Sciatic nerve (tissue), 2 donors: ENCODE measurements at regions not wholly inside any gene's neighbourhood (a gene's known extent, or its start where the extent isn't known, plus 50 kb on each side); places are given as distances from the start of the nearest gene placed in this dataset.
A peak's percentile ranks its signal among the peaks of the same experiment; 100 is the strongest.

Experiments used
- ATAC-seq: fragments of 200-7000 bp; cut with Tn5 transposase; one replicate; pipeline ENCODE4 v1.9.1; 2020; ENCODE audit warnings: mild to moderate bottlenecking, moderate library complexity
- DNase-seq: peaks from one replicate; pipeline ENCODE4 v3.0.0-alpha.2; 2020; ENCODE audit warnings: low spot score
- intact Hi-C: fragments of 100-400 bp; cut with DNase I; formaldehyde crosslinking; loops from one replicate; pipeline ENCODE4 v1.14.2; 2022
- donor health status: DM: no; HTN: no; CAD: no.
- donor health status: DM: no; HTN: no; CAD: no.

DNA sequence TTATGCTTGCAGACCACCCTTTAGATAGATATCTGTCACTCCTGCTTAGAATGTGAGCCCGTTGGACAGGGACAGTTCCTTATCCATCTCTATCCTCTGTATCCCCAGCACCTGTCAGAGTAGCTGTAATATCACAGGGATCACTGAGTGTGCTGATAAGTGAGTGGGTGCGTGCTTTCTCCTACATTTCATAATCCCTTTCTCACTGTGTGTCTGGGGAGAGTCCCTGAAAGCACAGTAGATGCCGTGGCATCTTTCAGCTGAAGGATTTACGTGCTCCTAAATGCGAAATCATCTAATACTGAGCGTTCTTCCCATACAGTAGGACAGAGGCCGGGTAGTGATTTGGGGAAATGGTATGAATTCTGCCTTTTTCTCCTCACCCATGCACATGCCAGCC, 198.9 kb upstream of the SASH1 start:
- intact Hi-C loops = no loop called here
- ATAC-seq (no peak), DNase-seq (no peak)

DNA sequence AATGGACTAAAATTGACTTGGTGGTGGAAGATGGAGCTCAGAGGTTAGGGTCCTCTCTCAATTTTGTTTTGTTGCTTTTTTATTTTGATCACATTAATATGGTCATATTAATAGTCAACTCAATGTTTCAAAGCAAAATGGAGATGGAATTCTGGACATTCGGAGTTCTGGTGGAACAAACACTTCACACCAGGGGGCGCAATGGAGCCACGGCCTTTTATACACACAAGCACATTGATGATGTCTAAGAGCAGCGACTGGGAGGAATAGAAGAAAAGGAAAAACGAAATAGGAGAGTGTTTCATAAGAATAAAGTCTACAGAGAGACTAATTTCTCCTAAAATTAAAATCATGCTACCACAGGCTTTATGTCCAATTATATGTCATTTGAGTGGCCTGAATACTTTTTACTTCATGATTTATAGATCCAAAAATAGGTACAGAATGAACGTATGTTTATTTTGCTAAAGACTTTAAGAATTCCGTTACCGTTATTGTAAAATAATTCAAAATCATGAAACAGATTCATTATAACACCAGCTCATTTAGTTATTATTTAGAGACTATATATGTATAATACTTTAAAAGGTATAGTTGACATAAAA, 197.6 kb upstream of the SASH1 start:
- ATAC-seq (peak; percentile 76), DNase-seq (peak; percentile 89)
- intact Hi-C loops = no loop called here

DNA sequence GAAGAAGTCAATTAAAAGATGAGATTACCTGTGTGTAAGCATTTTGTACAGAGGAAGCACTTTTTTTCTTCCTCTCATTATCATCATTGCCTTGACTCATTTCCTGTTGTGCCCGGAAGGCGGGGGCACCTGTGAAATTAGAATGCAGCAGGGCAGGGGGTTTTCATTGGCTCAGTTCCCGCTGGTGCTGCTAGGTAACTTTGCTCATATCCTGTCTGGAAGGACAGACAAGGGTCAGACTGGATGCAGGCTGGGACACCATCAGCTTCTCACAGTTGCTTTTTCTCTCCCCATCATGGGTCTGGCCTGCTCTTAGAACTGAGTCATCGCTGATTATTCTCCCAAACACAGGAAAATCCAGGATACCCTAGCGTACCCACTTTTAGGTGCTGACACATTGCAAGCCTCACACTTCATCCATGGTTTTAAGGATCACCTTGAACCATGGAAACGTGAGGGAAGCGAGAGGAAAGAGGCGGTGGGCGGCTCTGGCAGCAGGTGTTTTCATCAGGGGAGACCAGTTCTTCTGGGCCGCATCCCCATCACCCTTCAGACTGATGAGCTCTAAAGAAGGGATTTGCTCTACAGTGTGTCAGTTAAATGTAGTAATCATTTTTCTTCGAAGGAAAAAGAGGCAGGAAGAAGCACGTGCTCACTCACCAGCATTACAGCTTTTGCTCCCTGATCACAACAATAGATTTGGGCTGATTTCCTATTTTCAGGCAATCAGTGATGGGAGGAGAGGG, 195.7 kb upstream of the SASH1 start:
- intact Hi-C loops = no loop called here
- ATAC-seq (no peak), DNase-seq (no peak)

DNA sequence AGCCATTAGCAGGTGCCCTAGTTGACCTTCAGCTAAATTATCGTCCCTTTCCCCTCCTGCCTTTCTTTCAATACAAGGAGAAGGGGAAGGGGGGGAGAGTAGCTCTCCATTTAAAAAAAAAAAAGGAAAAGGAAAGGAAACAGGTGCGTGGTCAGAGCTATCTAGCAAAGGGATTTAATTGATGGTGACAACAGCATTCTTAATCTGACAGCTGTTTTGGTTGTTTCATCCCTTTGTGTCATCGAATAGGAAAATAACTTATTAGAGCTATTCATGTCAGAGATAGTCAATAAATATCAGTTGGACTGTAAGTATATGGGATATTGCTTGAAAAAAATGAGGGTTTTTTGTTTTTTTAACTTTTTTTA, 195.2 kb upstream of the SASH1 start:
- no peak for ATAC-seq
- intact Hi-C loops = no loop called here
- DNase-seq = no peak

DNA sequence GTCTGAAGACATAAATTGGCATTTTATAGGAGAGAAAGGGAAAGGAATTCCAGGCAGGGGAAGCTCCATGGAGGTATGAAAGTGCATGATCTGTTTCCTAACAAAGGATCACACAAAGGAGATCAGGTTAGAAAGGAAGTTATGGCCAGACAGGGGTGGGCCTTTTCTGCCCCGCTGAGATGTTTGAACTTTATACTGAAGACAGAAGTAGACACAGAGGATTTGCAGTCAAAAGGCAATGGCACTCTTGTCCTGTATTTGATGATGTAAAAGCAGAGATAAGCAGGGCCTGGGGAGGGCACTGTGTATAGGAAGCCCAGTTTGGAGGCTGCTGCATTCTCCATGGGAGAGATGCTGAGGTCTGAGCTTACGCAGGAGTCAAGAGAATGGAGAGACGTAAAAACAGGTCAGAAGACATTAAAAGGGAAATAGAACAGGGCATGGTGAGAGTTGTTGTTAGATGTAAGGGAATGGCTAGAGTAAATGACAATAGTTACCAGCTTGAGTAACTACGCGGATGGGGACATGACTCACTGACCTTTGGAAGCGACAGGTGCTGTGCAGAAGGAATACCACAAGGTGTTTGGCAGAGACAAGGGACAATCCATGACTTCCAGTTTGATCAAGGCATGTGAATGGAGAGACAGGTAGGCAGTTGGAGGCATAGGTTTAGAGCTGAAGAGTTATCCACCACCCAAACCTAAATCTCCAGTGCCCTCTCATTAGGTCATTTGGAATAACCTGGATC, 190.6 kb upstream of the SASH1 start:
- no peak for ATAC-seq
- intact Hi-C loops = no loop called here
- DNase-seq = no peak

DNA sequence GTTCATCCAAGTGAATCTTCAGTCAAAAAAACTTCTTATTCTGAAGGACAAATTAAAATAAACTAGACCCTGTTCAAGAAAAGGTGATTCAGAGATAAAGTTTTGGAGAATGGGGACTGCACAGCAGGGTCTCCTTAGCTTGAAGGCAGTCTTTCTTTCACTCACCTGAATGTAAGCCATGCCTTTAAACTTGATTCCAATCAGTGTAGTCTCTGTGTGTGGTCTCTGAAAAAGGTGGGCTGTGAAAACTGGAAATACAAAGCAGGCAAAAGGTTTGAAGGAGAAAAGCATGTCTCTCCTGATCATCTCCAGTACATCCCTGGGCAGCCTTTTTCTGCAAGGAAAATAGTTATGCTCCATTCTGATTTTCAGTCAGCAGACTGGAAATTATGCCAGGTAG, 188.0 kb upstream of the SASH1 start:
- intact Hi-C loops = no loop called here
- ATAC-seq (no peak), DNase-seq (no peak)

DNA sequence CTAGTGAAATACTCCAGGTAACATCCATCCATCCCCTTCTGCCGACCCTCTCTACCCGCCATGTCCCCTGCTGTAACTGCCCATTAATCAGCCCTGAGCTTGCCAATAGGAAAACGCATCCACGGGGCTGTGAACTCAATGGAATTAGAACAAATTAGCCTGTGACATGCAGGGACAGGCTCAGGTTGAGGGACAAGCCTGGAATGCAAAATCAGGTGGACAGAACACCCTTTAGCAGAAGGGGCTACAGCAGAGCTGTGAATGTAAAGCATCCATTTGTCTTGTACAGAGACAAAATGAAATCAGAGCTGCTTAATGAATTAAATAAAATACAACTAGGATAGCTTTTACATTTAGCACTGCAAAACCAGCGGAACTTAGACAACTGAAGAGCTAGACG, 187.3 kb upstream of the SASH1 start:
- DNase-seq (no peak), ATAC-seq (no peak)
- intact Hi-C loops = no loop called here

DNA sequence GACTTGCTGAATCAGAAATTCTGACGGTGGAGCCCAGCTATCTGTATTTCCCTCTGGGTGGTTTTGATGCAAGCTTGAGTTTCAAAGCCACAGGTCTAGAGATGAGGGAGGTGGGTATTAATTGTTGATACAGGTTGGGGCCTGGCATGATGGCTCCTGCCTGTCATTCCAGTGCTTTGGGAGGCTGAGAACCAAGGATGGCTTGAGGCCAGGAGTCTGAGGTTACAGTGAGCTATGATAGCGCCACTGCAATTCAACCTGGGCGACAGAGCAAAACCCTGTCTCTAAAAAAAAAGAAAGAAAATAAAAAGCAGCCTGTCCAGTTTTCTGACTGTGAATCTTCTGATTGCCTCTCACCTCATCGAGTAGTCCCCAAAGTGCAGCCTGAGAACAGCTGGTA, 184.8 kb upstream of the SASH1 start:
- intact Hi-C loops = no loop called here
- no peak for ATAC-seq

DNA sequence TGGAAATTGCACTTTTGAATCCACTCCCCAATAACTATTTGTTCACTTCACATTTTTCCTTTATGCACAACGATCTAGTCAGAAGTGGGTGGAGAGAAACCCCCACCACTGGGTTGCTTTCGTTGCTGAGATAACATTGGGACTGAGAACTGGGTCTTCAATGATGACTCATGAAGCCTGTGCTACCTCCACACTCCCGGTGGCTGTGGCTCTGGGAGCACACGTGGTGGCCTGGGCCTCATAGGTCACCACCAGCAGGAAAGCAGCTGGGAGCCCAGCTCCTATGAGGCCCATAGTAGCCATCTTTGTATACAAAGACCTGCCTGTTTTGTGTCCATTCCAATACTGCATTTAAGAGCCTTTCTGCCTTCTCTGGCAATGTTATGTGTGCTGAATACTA, 178.0 kb upstream of the SASH1 start:
- intact Hi-C loops = loop anchor here (5.0 kb wide), 1 partner anchor 657 kb away; the partner anchor contains the start of gene SAMD5

More for the DNA sequence above, 184.8 kb upstream of the SASH1 start:
- no peak for DNase-seq

DNA sequence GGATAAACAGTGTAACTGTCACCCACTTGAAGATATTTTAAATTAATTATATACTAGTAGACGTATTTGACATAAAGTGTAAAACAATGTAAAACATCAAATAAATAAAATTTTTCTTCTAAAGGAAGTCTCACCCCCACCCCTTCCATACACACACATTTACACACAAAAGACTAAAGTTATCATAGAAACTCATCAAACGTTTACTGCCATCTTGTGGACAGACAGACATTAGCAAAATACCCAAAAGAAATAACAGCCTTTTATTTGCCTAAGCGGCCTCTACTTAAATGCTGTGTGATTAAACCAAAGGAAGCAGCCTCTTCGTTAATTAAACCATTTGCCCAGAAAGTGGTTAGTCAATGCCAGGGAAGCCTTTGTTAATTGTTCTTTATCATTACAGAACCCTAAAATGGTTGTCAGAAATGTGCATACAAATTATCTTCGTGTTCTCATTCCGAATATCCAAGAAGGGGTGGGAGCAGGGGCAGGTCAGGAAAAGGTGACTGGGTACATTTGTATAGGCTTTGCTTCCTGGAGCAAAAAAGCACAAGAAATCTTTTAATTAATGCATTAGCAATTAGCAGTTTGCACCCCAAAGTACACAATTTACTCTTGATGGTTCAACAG, 176.2 kb upstream of the SASH1 start:
- ATAC-seq (peak; percentile 61), DNase-seq (no peak)
- intact Hi-C loops = loop anchor here (5.0 kb wide), 1 partner anchor 659 kb away; the partner anchor contains the start of gene SAMD5

More for the DNA sequence above, 178.0 kb upstream of the SASH1 start:
- DNase-seq = no peak
- ATAC-seq = no peak

DNA sequence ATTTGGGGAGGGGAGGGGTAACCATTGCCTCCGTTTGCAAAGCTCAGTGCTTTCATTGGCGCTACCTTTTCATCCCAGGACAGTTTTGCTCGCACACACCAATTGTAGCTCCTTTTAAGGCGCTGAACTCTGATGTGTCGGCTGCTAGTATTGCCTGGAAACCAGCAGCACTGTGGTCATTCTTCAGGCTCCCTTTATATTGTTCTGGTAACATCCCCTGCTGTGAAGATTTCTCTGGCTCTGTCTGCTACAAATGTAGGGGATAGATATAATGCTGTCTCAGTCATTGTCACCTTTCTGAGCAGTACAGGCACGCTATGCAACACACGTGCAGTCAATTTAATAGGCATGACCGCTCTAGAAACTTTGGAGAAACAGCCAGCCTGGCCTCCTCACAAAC, 172.9 kb upstream of the SASH1 start:
- no peak for ATAC-seq
- no peak for DNase-seq
- intact Hi-C loops = loop anchor here (5.0 kb wide), 1 partner anchor 662 kb away; the partner anchor contains the start of gene SAMD5

DNA sequence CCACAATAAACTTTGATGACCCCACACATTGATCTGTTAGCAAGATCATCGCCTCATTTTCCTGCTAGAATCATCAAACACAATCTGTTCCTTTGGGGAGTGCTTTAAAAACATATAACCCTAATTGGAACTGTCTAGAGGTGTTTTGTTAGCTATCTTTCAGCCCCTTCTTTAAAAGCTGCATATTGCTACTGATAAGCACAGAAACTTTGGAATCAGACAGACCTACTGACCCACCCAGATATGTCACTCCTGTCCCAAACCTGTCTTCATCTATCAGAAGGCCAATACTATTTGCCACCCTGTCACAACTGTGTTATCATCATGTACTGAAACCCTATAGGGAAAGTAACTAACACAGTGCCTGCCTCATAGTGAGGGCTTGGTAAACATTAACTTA, 172.4 kb upstream of the SASH1 start:
- intact Hi-C loops = no loop called here
- DNase-seq (no peak), ATAC-seq (no peak)

DNA sequence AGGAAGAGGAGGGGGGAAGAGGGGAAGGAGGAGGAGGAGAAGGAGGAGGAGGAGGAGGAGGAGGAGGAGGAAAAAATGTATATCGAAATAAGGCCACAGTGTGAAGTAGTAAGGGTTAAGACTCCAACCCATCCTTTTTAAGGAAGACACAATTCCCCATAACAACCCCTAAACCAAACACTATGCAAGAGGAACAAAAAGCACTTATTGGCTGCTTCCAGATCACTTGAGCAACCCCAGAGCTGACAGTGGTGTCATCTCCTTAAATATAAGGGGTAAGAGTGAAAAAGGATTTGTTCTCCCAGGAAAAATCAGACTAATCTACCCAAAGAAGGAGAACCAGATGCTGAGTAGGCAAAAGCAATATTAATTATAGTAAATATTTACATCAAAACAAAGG, 169.1 kb upstream of the SASH1 start:
- intact Hi-C loops = no loop called here
- ATAC-seq (no peak), DNase-seq (no peak)

DNA sequence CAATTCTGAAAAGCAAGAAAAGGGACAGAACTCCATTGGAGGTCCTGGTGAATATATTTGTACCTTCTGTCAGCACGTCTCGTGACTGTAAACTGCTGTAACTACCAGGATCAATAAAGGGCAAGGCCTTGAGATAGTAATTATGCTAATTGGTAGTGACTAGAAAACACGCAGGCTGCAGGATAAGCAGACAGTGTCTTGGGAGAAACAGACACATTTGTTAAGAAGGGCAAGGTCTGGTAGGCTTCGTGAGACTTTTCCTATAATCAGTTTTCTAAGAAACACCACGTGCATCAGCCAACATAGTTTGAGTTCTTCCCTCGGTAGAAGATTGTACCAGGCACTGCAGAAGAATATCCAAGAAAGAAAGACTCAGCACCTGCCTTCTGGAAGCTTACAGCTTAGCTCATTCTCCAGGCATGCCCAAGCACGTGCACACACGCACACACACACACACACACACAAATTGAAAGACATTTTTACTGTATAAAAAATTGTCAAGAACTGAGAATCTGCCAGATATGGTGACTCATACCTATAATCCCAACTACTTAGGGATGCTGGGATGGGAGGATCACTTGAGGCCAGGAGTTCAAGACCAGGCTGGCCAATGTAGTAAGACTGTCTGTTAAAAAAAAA, 167.0 kb upstream of the SASH1 start:
- DNase-seq = no peak
- no peak for ATAC-seq
- intact Hi-C loops = no loop called here

DNA sequence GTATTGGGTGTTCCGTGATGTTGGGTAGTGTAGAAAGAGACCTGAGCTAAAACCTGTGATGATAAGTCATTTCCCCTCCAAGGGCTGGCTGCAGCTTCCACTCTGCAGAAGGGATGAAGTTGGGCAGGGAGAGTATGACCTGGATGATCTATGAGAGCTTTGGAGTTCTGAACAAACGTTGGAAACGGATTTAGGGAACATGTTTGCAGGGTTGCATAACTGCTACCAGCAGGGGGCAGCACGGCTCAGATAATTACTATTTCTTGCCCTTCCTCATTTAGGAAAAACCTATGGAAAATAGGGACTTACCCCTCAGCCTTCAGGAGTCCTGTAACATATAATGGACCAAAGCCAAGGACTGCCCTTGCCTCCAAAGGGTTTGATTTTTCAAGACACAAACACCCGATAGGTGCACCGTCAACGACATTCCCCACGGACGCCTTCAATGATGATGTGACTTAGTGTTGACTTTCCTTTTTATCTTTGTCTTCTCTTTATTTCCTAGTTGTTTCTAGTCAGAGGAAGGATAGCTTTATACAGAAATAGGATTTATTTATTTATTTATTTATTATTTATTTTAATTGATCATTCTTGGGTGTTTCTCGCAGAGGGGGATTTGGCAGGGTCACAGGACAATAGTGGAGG, 164.9 kb upstream of the SASH1 start:
- intact Hi-C loops = no loop called here
- ATAC-seq (peak; percentile 67), DNase-seq (peak; percentile 88)

DNA sequence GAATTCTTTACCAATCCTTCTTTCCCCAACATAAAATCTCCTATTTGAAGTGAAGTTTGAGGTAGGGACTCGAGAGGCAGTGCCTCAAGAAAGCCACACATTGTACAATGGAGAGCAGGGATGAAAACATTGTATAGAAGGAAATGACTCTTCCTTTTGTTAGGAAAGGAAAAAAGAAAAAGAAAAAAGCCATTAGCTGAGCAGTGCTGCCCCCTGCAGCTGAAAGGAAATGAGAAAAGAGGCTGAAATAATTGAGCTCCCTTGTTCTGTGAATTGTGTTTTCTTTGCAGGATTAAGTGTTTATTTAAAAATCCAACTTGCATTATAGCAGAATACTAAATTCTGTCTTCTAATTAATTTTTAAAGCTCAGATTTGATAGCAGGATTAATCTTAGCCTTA, 162.9 kb upstream of the SASH1 start:
- ATAC-seq (no peak), DNase-seq (no peak)
- intact Hi-C loops = loop anchor here (10.0 kb wide), 1 partner anchor 285 kb away; no protein-coding TSS in a partner anchor

DNA sequence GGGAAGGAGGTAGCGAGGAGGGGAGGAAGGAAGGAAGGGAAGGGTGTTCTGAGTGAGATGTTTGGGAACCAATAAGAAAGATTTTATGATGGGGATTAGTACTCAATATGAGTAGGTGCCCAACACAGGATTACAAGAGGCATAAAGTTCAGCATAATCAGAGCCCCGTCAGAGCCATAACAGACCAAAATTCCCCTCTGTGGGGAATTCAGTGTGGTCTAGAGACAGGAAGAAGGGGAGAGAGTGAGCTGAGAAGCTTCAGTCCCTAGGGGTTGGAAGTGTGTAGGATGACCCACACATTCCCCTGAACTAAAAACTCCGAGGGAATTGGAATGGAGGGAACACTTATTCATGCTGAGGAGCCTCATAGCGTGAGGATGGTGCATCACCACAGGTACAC, 160.3 kb upstream of the SASH1 start:
- no peak for ATAC-seq
- intact Hi-C loops = loop anchor here (10.0 kb wide), 1 partner anchor 282 kb away; no protein-coding TSS in a partner anchor
- no peak for DNase-seq

DNA sequence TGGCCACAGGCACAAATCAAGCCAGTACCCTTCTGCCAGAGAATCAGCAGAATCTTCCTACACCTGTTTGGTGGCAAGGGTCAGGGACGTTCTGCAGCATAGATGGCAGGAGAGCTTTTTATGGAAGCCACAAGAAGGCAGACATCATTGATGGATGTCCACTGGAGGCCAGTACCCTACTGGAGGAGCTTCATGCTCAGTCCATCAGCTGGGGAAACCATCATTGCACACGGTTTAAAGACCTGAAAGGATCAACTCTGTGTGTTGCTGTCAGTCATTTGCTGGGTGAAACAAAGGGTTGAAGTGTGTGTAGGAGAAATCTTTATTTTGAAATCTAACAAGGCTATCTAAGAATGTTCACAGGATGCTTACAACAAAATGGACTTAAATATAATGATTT, 158.9 kb upstream of the SASH1 start:
- intact Hi-C loops = loop anchor here (10.0 kb wide), 1 partner anchor 281 kb away; no protein-coding TSS in a partner anchor
- no peak for ATAC-seq
- no peak for DNase-seq

DNA sequence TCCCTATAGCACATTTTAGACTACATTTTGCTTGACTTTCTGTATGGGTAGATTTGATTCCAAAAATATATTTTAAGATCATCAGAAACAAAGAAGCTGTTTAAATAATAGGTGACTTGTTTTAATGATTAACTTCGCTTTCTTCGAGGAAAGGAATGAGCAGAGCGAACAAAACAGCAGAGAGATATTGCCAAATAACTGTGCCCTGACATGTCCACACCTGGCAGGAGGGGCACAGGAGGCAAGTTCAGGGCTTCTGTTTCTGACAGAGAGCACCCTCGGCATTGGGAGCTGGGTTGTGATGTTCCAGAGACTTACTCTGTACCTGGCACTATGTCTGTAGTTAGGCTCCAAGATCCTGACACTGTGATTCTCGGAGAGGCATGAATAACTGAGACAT, 155.7 kb upstream of the SASH1 start:
- intact Hi-C loops = loop anchor here (10.0 kb wide), 1 partner anchor 278 kb away; no protein-coding TSS in a partner anchor
- ATAC-seq = no peak
- DNase-seq = no peak
